ENCODE measurements at regions not wholly inside any gene's neighbourhood (a gene's known extent, or its start where the extent isn't known, plus 50 kb on each side); places are given as distances from the start of the nearest gene placed in this dataset.

- Histone ChIP-seq H3K36me3 (no peaks in the 10 kb centered on the region), H3K27me3 (no peaks in the 10 kb centered on the region), H3K4me1 (no peaks in the 10 kb centered on the region), H3K9me3 (replicated peaks) (no peaks in the 10 kb centered on the region), H3K27ac (no peak overlapping the region), H3K4me3 (no peak overlapping the region)
- DNase-seq = no peak
Observed at GRCh38 chrX:14476205-14476604, 53.1 kb upstream of the GLRA2 start.

DNA sequence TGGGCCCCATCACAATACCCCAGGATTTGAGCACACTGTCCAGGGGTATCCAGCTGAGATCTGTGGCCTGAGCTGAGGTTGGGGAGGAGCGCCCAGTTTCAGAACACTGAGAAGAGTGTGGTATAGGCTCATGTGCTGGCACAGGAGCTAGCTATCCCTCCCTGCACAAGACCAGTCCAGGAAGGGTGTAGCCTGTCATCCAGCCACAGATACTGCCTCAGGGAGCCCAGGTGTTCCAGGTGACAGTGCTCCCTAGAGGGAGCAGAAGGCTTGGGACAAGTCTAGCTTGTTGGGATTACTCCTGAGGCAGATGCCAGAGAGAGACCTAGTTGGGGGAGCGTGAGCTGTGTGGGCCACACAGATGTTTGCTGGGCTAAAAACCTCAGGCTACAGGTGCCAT lies 79.6 kb upstream of the GLRA2 start:
- no peaks in the 10 kb centered on the region for H3K36me3 ChIP-seq
- no peak overlapping the region for H3K27ac ChIP-seq
- no peaks in the 10 kb centered on the region for H3K9me3 ChIP-seq (replicated peaks)
- no peak overlapping the region for H3K4me3 ChIP-seq
- no peaks in the 10 kb centered on the region for H3K27me3 ChIP-seq
- H3K4me1 ChIP-seq = no peaks in the 10 kb centered on the region
- DNase-seq = no peak

- no peak for DNase-seq
- H3K4me1 ChIP-seq = no peaks in the 10 kb centered on the region
- no peaks in the 10 kb centered on the region for H3K9me3 ChIP-seq (replicated peaks)
- no peaks in the 10 kb centered on the region for H3K36me3 ChIP-seq
- no peak overlapping the region for H3K27ac ChIP-seq
- H3K4me3 ChIP-seq = no peak overlapping the region
- H3K27me3 ChIP-seq = no peaks in the 10 kb centered on the region
Observed at GRCh38 chrX:14448406-14448805, 80.9 kb upstream of the GLRA2 start.

- no peaks in the 10 kb centered on the region; the same call in 1 of the 2 replicates for H3K27me3 ChIP-seq
- H3K36me3 ChIP-seq = no peaks in the 10 kb centered on the region
- no peak overlapping the region for H3K4me3 ChIP-seq
- no peaks in the 10 kb centered on the region for H3K4me1 ChIP-seq
- no peak for DNase-seq
- no peaks in the 10 kb centered on the region for H3K9me3 ChIP-seq (replicated peaks)
- H3K27ac ChIP-seq = no peak overlapping the region
Observed at GRCh38 chrX:14440106-14440505, 89.2 kb upstream of the GLRA2 start.

GRCh38 chrX:14427614-14428013 lies 101.7 kb upstream of the GLRA2 start:
- DNase-seq = no peak

GRCh38 chrX:14420841-14421240 lies 108.5 kb upstream of the GLRA2 start:
- DNase-seq = peak in 1 of 2 experiments; percentile 10
- Histone ChIP-seq H3K27ac (no peak overlapping the region), H3K27me3 (no peaks in the 10 kb centered on the region), H3K36me3 (no peaks in the 10 kb centered on the region), H3K4me1 (no peaks in the 10 kb centered on the region), H3K9me3 (replicated peaks) (no peaks in the 10 kb centered on the region), H3K4me3 (no peak overlapping the region)

More at GRCh38 chrX:14427614-14428013, 101.7 kb upstream of the GLRA2 start:
- Histone ChIP-seq H3K4me3 (no peak overlapping the region), H3K27ac (no peak overlapping the region), H3K4me1 (no peaks in the 10 kb centered on the region), H3K36me3 (no peaks in the 10 kb centered on the region), H3K27me3 (no peaks in the 10 kb centered on the region), H3K9me3 (replicated peaks) (no peaks in the 10 kb centered on the region)

DNA sequence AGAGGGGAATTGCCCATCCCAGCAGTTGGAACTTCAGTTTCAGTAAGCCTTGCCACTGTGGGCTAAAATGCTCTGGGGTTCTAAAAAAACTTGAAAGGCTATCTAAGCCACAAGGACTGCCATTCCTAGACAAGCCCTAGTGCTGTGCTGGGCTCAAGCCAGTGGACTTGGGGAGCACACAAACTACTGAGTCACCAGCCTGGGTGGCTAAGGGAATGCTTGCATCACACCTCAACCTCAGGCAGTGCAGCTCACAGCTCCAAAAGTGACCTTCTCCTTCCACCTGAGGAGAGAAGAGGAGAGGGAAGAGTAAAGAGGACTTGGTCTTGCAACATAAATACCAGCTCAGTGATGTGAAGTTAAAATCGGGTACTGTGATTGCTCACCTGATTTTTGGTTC lies 116.7 kb upstream of the GLRA2 start:
- no peak overlapping the region for H3K27ac ChIP-seq
- H3K9me3 ChIP-seq (replicated peaks) = no peaks in the 10 kb centered on the region
- H3K4me1 ChIP-seq = no peaks in the 10 kb centered on the region
- H3K4me3 ChIP-seq = no peak overlapping the region
- no peaks in the 10 kb centered on the region for H3K36me3 ChIP-seq
- DNase-seq = no peak
- H3K27me3 ChIP-seq = no peaks in the 10 kb centered on the region

GRCh38 chrX:14411326-14411725 lies 118.0 kb upstream of the GLRA2 start:
- Histone ChIP-seq H3K36me3 (no peaks in the 10 kb centered on the region), H3K4me3 (no peak overlapping the region), H3K4me1 (no peaks in the 10 kb centered on the region), H3K9me3 (replicated peaks) (no peaks in the 10 kb centered on the region), H3K27ac (no peak overlapping the region), H3K27me3 (no peaks in the 10 kb centered on the region)
- DNase-seq = no peak

- Histone ChIP-seq H3K4me3 (no peak overlapping the region), H3K27ac (no peak overlapping the region), H3K4me1 (no peaks in the 10 kb centered on the region), H3K36me3 (no peaks in the 10 kb centered on the region), H3K27me3 (no peaks in the 10 kb centered on the region; the same call in 1 of the 2 replicates), H3K9me3 (replicated peaks) (no peaks in the 10 kb centered on the region)
- peak; percentile 10 to 47 for DNase-seq
Observed at GRCh38 chrX:14409341-14409740, 120.0 kb upstream of the GLRA2 start.

- Histone ChIP-seq H3K9me3 (replicated peaks) (no peaks in the 10 kb centered on the region), H3K4me1 (no peaks in the 10 kb centered on the region), H3K27me3 (no peaks in the 10 kb centered on the region; the same call in 1 of the 2 replicates), H3K27ac (no peak overlapping the region), H3K4me3 (no peak overlapping the region), H3K36me3 (no peaks in the 10 kb centered on the region)
- DNase-seq = no peak
Observed at GRCh38 chrX:14406225-14406624, 123.1 kb upstream of the GLRA2 start.

- Histone ChIP-seq H3K27me3 (no peaks in the 10 kb centered on the region), H3K9me3 (replicated peaks) (no peaks in the 10 kb centered on the region), H3K4me1 (no peaks in the 10 kb centered on the region), H3K4me3 (no peak overlapping the region), H3K27ac (no peak overlapping the region), H3K36me3 (no peaks in the 10 kb centered on the region)
- no peak for DNase-seq
Observed at GRCh38 chrX:14398725-14399124, 130.6 kb upstream of the GLRA2 start.

- H3K4me3 ChIP-seq = no peak overlapping the region
- no peak for DNase-seq
Observed at GRCh38 chrX:14389682-14390081, 139.7 kb upstream of the GLRA2 start.

GRCh38 chrX:14386981-14387380 lies 142.4 kb upstream of the GLRA2 start:
- H3K4me1 ChIP-seq = no peaks in the 10 kb centered on the region
- H3K27ac ChIP-seq = no peak overlapping the region
- H3K4me3 ChIP-seq = no peak overlapping the region
- H3K27me3 ChIP-seq = no peaks in the 10 kb centered on the region
- H3K9me3 ChIP-seq (replicated peaks) = no peaks in the 10 kb centered on the region
- H3K36me3 ChIP-seq = no peaks in the 10 kb centered on the region
- no peak for DNase-seq

More at GRCh38 chrX:14389682-14390081, 139.7 kb upstream of the GLRA2 start:
- Histone ChIP-seq H3K27ac (no peak overlapping the region), H3K9me3 (replicated peaks) (no peaks in the 10 kb centered on the region), H3K27me3 (no peaks in the 10 kb centered on the region), H3K4me1 (no peaks in the 10 kb centered on the region), H3K36me3 (no peaks in the 10 kb centered on the region)

- Histone ChIP-seq H3K27ac (no peak overlapping the region), H3K4me3 (no peak overlapping the region), H3K36me3 (no peaks in the 10 kb centered on the region), H3K9me3 (replicated peaks) (no peaks in the 10 kb centered on the region), H3K27me3 (no peaks in the 10 kb centered on the region), H3K4me1 (no peaks in the 10 kb centered on the region)
- no peak for DNase-seq
Observed at GRCh38 chrX:14380044-14380443, 149.3 kb upstream of the GLRA2 start.

- H3K27me3 ChIP-seq = no peaks in the 10 kb centered on the region
- DNase-seq = no peak
- no peaks in the 10 kb centered on the region for H3K36me3 ChIP-seq
- no peaks in the 10 kb centered on the region for H3K9me3 ChIP-seq (replicated peaks)
- H3K27ac ChIP-seq = no peak overlapping the region
- no peaks in the 10 kb centered on the region for H3K4me1 ChIP-seq
- H3K4me3 ChIP-seq = no peak overlapping the region
Observed at GRCh38 chrX:14377427-14377826, 151.9 kb upstream of the GLRA2 start.

GRCh38 chrX:14363728-14364127 lies 165.6 kb upstream of the GLRA2 start:
- no peak for DNase-seq
- no peaks in the 10 kb centered on the region for H3K27me3 ChIP-seq
- H3K4me1 ChIP-seq = no peaks in the 10 kb centered on the region
- no peaks in the 10 kb centered on the region; the same call in 1 of the 2 replicates for H3K9me3 ChIP-seq (replicated peaks)
- no peak overlapping the region for H3K27ac ChIP-seq
- H3K36me3 ChIP-seq = no peaks in the 10 kb centered on the region
- no peak overlapping the region for H3K4me3 ChIP-seq
